ENCODE measurements at regions not wholly inside any gene's neighbourhood (a gene's known extent, or its start where the extent isn't known, plus 50 kb on each side); places are given as distances from the start of the nearest gene placed in this dataset.

- no peak for DNase-seq (ENCODE audit: low read depth)
Observed at GRCh38 chr2:120401275-120402066, 55.5 kb downstream of the INHBB start.

DNA sequence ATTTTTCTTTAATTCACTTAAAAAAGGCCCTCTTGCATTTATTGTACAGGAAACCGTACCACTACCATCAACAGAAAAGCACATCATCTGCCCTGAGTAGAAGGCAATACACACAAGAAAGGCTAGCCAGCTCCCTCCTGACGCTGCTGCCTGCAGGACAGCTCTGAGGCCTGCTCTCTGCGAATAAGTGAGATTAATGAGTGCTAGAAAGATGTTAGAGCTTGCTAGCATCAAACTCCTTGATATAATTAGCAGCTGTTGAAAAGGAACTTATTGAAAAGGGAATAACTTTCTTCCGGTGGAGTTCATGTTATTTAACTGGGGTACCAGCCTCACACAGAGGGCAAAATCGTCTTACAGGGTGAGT lies 56.1 kb downstream of the INHBB start:
- DNase-seq (ENCODE audit: low read depth), result no peak

DNA sequence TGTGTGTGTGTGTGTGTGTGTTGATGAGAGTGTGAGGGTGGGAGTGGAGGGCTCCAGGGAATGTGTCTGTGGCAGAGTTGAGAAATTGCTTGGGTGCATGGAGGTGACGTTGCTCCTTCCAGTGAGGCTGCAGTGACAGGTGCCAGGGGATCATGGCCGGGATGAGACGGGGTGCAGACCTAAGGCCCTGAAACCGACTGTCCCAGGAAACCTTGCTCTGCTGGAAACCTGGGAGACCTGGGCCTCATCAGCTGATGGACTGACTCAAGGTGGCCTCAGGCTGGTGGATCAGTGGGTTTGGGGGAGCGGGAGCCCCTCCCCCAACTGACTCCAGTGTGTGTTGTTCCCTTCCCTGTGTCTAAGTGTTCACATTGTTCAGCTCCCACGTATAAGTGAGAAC lies 56.6 kb downstream of the INHBB start:
- no peak for DNase-seq (ENCODE audit: low read depth)

- no peak for DNase-seq (ENCODE audit: low read depth)
Observed at GRCh38 chr2:120403261-120403660, 57.3 kb downstream of the INHBB start.

DNA sequence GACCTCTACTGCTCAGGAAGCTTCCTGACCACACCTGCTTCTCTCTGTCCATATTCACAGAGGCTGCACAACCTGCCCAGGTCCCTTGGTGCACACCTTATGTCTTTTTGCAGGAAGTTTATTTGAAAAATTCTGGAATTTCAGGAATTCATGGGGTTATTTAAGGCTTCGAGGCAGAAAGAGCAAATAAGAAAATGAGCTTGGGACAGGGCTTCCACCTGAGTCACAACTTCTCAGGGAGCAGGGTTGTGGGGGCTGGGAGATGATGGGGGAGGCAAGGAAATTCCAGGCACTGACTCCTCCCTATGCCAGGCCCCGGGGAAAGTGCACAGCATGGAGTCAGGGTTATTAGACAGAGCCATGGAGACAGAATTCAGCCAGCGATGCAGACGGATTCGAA lies 57.7 kb downstream of the INHBB start:
- DNase-seq (ENCODE audit: low read depth), result no peak

- DNase-seq (ENCODE audit: low read depth), result no peak
Observed at GRCh38 chr2:120404274-120404673, 58.3 kb downstream of the INHBB start.

DNA sequence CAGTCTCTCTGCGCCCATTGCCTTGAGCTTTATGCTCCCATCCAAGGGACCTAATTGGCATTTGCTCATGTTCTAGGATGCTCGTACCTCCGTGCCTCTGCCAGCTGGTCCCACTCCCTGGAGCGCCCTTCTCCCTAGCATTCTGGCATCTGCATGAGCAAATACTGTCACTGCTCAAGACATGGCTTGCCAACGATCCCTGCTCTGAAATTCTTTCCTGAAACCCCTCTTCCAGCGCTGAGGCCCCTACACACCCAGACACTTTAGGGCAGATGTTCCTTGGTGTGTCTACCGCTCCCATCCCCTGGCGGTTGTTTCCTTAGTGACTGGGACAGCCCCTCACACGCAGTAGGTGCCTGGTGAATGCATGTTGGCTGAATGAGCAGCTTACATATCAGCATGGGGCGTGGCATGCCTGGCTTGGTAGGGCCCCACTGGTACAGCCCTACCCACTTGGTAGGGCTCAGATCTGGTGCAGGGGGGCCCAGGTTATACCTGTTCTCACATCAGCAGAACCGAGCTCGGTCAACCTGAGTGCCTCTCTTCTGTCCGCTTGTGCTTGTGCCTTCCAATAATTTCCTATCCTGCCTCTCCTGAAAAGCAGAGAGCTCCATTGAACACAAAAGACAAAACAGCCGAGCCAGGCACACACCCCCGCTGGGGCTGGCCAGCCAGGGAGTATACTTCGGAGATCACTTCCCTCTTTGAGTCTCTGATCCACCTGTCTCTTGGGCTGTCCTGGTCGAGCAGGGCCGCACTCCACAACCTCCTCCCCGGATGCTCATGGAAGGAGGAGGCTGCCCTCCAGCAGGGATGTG lies 59.2 kb downstream of the INHBB start:
- DNase-seq (ENCODE audit: low read depth), result no peak

DNA sequence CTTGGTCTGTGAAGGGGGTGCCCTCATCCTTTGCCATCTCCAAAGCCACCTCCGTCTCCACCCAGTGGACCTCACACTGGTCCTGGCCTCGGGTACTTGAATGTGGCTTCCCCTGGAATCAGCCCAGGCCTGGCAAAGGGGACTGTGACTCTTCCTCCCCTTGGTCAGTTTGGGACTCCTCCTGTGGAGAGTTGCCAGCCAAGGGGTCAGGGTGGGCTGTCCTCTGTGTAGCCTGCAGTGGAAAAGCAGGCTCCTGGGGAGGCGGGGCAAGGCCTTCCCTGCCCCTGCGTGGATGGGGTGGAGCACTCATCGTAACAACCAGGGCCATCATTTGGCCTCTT lies 59.8 kb downstream of the INHBB start:
- DNase-seq (ENCODE audit: low read depth), result no peak

DNA sequence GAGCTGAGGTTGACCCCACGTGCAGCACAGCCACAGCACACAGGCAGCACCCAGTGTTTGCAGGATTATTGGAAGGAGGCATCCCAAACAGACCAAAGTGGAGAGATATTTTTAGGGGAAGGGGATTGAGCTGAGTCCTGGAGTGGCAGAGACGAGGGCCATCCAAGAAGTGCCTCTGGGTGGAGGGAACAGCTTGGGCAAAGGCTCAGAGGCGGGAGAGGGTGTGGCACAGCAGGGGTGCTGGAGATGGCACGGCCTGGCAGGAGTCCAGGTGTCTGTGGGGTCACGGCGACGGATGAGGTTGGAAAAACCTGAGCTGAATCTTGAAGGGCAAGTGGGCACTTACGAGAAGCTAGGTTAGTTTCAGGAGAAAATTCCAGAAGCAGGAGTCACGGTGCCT lies 60.6 kb downstream of the INHBB start:
- DNase-seq (ENCODE audit: low read depth), result no peak

DNA sequence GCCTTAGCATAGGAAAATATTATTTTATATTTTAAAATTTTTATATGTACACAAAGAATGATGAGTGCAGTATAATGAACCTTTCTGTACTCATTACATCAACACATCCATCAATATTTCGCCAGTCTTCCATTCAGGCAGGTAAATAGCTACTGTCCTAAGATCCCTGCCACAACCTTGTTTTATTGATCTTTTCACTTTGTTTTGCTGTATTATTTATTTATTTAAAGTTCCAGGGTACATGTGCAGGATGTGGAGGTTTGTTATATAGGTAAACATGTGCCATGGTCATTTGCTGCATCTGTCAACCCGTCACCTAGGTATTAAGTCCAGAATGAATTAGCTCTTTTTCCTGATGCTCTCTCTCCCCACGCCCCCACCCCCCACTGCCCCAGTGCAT lies 64.6 kb downstream of the INHBB start:
- no peak for DNase-seq (ENCODE audit: low read depth)

DNA sequence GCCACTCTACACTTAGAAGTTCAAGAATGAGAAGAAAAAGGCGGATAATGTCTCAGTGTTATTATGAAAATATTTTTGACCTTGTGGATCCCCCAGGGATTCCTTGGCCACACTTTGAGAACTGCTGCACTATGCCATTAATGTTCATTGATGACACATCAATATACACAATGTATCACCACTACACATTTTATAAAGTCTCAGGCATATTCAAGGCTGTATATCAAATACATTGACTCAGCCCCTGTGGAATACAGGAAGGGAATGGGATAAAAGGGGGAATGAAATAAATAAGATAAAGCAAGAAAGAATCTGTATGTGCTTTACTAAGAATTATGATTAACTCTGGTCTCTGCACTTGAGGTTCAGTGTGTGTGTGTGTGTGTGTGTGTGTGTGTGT lies 69.1 kb downstream of the INHBB start:
- DNase-seq (ENCODE audit: low read depth), result no peak

DNA sequence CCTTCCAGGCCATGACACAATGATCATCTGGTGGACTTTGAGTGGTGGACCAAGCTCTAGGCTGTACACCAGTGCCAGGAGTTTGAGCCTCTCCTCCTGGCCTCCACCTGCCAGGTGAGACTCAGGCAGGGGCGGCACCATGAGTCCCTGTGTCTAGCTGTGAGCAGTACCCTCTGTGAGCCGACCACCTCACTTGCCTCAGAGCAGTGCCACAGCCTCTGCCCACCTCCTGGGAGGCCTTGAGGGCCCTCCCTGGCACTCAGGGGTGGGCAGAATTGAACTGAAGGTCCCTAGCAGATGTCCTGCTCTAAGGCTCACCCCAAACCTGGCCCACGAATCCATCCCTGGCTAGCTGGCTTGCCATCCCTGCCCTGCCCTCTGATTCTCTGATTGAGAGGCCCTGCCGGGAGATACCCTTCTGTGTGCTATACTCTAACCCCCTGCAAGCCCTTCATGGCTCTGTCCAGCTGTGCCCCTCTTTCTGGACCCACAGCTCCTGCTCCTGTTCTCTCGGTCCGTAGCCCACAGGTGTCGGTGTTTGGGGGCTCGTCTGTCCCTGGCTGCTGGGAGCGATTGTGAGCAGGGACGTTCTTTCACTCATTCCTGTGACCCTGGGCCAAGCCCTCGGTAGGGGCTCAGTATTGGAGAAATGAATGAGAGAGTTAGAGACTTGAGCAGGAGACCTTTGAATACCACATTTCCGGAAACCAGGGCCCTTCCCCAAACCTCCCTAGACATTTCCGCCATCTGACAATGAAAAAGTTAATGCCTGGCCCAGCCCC lies 70.0 kb downstream of the INHBB start:
- no peak for DNase-seq (ENCODE audit: low read depth)

- DNase-seq (ENCODE audit: low read depth), result no peak
Observed at GRCh38 chr2:120418174-120418787, 72.3 kb downstream of the INHBB start.

GRCh38 chr2:120419073-120419472 lies 73.1 kb downstream of the INHBB start:
- DNase-seq (ENCODE audit: low read depth), result no peak

- DNase-seq (ENCODE audit: low read depth), result no peak
Observed at GRCh38 chr2:120419955-120420354, 74.0 kb downstream of the INHBB start.

GRCh38 chr2:120421126-120421829 lies 75.3 kb downstream of the INHBB start:
- no peak for DNase-seq (ENCODE audit: low read depth)

DNA sequence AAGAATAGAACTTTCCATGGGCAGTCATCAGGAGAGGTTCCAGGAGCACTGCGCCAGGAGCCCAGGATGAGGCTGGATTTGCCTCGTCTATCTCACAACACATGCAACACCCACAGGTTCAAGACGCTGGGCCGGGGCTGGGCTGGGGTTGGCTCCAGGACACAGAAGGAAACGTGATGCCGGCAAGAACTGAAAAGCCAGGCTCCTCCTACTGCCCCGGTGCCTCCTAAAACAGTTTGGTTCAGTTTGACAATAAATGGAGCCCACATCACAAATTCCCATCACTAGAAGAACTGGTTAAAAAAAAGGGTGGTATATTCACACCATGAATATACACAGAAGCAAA lies 75.9 kb downstream of the INHBB start:
- DNase-seq (ENCODE audit: low read depth), result no peak

DNA sequence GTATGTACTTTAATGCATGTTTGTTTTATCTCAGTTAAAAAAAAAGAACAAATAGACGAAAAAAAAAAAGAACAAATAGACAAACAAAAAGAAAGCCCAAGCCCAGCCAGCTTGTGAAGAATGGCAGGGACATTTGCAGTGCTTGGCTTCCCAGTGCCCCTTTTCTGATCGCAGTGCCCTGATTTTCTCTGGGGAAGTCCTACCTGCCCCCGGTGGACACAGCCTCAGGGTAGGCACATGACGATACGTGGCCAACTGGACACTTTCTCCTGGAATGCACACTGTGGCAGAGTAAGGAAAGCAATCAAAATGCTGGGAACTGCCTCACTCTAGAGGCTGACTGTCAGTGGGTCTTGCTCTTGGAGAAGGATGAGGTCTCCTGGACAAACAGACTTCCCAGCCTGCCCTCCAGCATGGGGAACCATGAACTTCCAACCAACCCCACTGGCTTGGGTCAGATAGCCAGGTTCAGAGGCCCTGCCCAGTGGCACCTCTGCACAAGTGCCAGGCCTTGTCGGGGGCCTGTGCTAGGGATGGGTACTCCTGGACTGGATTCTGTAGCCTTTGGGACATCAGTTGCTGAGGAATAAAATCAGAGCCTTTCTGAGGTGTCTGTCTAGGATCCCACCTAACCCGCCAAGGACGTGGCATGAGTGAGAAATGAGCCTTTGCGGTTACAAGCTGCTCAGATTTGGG lies 76.7 kb downstream of the INHBB start:
- no peak for DNase-seq (ENCODE audit: low read depth)

DNA sequence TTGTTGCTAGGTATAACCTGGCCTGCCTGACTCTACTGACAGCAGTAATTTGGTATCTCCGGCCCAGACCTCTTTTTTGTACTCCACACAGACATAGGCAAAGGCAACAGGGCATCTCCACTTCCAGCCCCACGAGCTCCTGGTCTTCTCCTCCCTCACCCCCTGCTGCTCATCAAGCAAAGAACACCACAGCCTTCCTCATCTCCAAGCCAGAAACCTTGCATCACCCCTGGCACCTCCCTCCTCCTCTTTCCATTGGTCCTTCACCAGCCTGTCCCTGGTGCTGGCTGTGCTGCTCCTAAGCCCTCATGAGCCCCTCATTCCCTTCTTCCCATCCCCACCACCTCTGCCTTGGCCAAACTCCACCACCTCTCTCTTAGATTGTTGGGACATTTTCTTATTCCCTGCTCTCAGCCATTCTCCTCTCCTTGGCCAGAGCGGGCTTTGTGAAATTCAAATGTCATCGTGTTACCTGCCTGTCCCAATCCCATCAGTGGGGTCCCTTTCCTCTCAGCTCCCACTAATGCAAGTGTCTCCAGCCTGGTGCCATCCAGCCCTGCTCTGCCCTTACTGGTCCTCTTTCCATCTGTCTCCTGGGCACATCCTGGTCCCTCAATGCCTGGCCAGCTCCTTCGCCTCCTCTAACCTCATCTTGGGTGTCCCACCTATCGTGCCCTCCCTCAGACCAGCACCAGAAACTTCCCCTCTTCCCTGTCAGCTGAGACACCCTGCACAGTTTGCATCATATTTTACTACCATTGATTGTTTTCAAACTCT lies 77.4 kb downstream of the INHBB start:
- DNase-seq (ENCODE audit: low read depth), result no peak

DNA sequence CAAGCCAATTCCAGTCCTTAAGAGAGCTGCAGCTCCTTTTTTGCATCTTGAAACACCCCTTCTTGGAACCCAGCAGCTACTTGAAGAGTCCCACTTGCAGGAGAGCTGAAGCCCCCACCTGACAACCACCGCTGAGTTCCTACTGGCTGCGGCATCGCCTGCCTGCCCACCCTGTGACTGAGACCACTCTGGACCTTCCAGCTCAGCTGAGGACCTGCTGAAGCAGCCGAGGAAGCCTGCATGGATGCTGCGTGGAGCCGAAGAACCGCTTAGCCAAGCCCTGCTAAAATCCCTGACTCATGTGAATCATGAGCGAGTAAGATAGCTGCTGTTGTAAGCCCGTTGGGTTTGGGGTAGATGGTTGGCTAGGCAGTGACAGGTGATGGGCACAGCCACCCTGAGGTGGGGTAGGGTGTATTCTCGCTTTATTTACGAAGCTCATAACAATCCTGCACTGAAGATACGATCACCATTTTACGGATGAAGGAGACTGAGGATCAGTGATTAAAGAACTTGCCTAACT lies 78.4 kb downstream of the INHBB start:
- DNase-seq (ENCODE audit: low read depth), result no peak
